SK-N-SH (cell line): ENCODE measurements at regions not wholly inside any gene's neighbourhood (a gene's known extent, or its start where the extent isn't known, plus 50 kb on each side); places are given as distances from the start of the nearest gene placed in this dataset.

ENCODE experiments used
- ELF1 ChIP-seq: IDR thresholded peaks from 2 replicates; pipeline ENCODE4 v1.4.0; 2012
- EP300 ChIP-seq, 2 experiments: IDR thresholded peaks; 2 replicates each; pipeline versions ENCODE4 v1.4.0 to v1.6.1; 2012; ENCODE audit warnings: borderline replicate concordance in 1 of 2, low read depth in 1 of 2, low read length in 1 of 2
- FOXM1 ChIP-seq: IDR thresholded peaks from 2 replicates; pipeline ENCODE4 v1.4.0; 2012; ENCODE audit warnings: low read depth, mild to moderate bottlenecking
- GABPA ChIP-seq: IDR thresholded peaks from 2 replicates; pipeline ENCODE4 v1.4.0; 2012; ENCODE audit warnings: low read depth, mild to moderate bottlenecking
- JUND ChIP-seq: IDR thresholded peaks from 2 replicates; pipeline ENCODE4 v1.4.0; 2012
- NFIC ChIP-seq: IDR thresholded peaks from 2 replicates; pipeline ENCODE4 v1.4.0; 2012; ENCODE audit warnings: borderline replicate concordance
- NRF1 ChIP-seq: IDR thresholded peaks from 2 replicates; pipeline ENCODE4 v1.6.1; 2012; ENCODE audit warnings: low read depth, mild to moderate bottlenecking, low read length
- POLR2AphosphoS5 ChIP-seq: IDR thresholded peaks from 2 replicates; pipeline ENCODE4 v1.6.1; 2012; ENCODE audit warnings: low read depth, low read length
- RCOR1 ChIP-seq: fragments of 150-350 bp; IDR thresholded peaks from 2 replicates; pipeline ENCODE4 v1.6.1; 2017; ENCODE audit warnings: antibody characterized with exemption, low read length
- SMC3 ChIP-seq: IDR thresholded peaks from 2 replicates; pipeline ENCODE4 v1.6.1; 2012; ENCODE audit warnings: low read depth, low read length, improper control_type of control experiment
- YY1 ChIP-seq: IDR thresholded peaks from 2 replicates; pipeline ENCODE4 v1.4.0; 2012; ENCODE audit warnings: low read depth, mild to moderate bottlenecking
- TF ChIP-seq, protein P1 (sequence below): IDR thresholded peaks from 2 replicates; pipeline ENCODE4 v1.6.1; 2012; ENCODE audit warnings: mild to moderate bottlenecking, low read depth, low read length, moderate library complexity
- TF ChIP-seq, protein P2 (sequence below): IDR thresholded peaks from 2 replicates; pipeline ENCODE4 v1.4.0; 2012; ENCODE audit warnings: low read depth
- TF ChIP-seq, protein P3 (sequence below): fragments of 200-600 bp; sonication (generic); IDR thresholded peaks from 2 replicates; pipeline ENCODE4 v1.6.1; 2017; ENCODE audit warnings: antibody characterized with exemption, mild to moderate bottlenecking, moderate library complexity

DNA sequence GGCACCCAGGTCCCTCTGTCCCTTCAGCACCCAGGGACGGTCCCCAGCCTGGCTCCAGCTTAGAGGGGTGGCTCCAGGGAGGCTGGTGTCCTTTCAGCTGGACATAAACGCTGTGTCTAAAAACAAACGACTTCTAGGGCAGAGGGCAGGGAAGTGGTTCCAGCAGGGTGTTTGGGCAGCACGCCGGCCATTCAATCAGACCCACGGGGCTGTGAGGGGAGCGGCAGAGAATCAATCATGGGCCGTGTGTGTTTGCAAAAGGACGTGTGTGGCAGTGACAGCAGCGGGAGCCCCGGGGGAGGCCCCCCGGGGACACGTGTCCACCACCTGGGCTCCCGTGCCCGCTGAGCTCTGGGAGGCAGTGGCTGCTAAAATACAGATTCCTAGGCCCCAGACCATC is 127.7 kb downstream of the MN1 start:
- TF ChIP-seq, protein P1, sequence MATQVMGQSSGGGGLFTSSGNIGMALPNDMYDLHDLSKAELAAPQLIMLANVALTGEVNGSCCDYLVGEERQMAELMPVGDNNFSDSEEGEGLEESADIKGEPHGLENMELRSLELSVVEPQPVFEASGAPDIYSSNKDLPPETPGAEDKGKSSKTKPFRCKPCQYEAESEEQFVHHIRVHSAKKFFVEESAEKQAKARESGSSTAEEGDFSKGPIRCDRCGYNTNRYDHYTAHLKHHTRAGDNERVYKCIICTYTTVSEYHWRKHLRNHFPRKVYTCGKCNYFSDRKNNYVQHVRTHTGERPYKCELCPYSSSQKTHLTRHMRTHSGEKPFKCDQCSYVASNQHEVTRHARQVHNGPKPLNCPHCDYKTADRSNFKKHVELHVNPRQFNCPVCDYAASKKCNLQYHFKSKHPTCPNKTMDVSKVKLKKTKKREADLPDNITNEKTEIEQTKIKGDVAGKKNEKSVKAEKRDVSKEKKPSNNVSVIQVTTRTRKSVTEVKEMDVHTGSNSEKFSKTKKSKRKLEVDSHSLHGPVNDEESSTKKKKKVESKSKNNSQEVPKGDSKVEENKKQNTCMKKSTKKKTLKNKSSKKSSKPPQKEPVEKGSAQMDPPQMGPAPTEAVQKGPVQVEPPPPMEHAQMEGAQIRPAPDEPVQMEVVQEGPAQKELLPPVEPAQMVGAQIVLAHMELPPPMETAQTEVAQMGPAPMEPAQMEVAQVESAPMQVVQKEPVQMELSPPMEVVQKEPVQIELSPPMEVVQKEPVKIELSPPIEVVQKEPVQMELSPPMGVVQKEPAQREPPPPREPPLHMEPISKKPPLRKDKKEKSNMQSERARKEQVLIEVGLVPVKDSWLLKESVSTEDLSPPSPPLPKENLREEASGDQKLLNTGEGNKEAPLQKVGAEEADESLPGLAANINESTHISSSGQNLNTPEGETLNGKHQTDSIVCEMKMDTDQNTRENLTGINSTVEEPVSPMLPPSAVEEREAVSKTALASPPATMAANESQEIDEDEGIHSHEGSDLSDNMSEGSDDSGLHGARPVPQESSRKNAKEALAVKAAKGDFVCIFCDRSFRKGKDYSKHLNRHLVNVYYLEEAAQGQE = no peak
- TF ChIP-seq, protein P2, sequence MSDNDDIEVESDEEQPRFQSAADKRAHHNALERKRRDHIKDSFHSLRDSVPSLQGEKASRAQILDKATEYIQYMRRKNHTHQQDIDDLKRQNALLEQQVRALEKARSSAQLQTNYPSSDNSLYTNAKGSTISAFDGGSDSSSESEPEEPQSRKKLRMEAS = no peak
- TF ChIP-seq, protein P3, sequence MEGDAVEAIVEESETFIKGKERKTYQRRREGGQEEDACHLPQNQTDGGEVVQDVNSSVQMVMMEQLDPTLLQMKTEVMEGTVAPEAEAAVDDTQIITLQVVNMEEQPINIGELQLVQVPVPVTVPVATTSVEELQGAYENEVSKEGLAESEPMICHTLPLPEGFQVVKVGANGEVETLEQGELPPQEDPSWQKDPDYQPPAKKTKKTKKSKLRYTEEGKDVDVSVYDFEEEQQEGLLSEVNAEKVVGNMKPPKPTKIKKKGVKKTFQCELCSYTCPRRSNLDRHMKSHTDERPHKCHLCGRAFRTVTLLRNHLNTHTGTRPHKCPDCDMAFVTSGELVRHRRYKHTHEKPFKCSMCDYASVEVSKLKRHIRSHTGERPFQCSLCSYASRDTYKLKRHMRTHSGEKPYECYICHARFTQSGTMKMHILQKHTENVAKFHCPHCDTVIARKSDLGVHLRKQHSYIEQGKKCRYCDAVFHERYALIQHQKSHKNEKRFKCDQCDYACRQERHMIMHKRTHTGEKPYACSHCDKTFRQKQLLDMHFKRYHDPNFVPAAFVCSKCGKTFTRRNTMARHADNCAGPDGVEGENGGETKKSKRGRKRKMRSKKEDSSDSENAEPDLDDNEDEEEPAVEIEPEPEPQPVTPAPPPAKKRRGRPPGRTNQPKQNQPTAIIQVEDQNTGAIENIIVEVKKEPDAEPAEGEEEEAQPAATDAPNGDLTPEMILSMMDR = no peak
- TF ChIP-seq JUND (no peak), NRF1 (no peak), FOXM1 (no peak), NFIC (no peak), RCOR1 (no peak), ELF1 (no peak), SMC3 (no peak), YY1 (no peak), GABPA (no peak), POLR2AphosphoS5 (no peak), EP300 (IDR thresholded peaks at IDR 0.05; ENCODE audit: borderline replicate concordance in 1 of 2, low read depth in 1 of 2, low read length in 1 of 2) (no peak)
